ENCODE measurements at regions not wholly inside any gene's neighbourhood (a gene's known extent, or its start where the extent isn't known, plus 50 kb on each side); places are given as distances from the start of the nearest gene placed in this dataset.

- Histone ChIP-seq H3K27ac (ENCODE audit: low read length) (no peak overlapping the region), H3K4me1 (ENCODE audit: control insufficient read depth, insufficient read depth, low read length) (peaks cover 9% of the 10 kb centered on the region), H3K27me3 (ENCODE audit: control insufficient read depth in 1 of 2, insufficient read depth in 2 of 2, low read length in 2 of 2) (no peaks in the 10 kb centered on the region), H3K9ac (ENCODE audit: low read length in 2 of 2) (no peak overlapping the region), H3K9me3 (ENCODE audit: control insufficient read depth in 2 of 2, low read length in 2 of 2) (no peaks in the 10 kb centered on the region), H3K4me3 (ENCODE audit: low read length in 2 of 2) (no peak overlapping the region), H3K36me3 (ENCODE audit: control insufficient read depth in 2 of 2, insufficient read depth in 2 of 2, low read length in 2 of 2) (no peaks in the 10 kb centered on the region)
Observed at GRCh38 chr3:117626577-117626976, 917.0 kb downstream of the TUSC7 start.

- H3K4me1 ChIP-seq (ENCODE audit: control insufficient read depth, insufficient read depth, low read length): peaks cover 9% of the 10 kb centered on the region
- H3K27me3 ChIP-seq (ENCODE audit: control insufficient read depth in 1 of 2, insufficient read depth in 2 of 2, low read length in 2 of 2): no peaks in the 10 kb centered on the region
- H3K9ac ChIP-seq (ENCODE audit: low read length in 2 of 2): no peak overlapping the region
- H3K9me3 ChIP-seq (ENCODE audit: control insufficient read depth in 2 of 2, low read length in 2 of 2): no peaks in the 10 kb centered on the region
- H3K36me3 ChIP-seq (ENCODE audit: control insufficient read depth in 2 of 2, insufficient read depth in 2 of 2, low read length in 2 of 2): no peaks in the 10 kb centered on the region
- peak overlapping the region; percentile 15 to 31 for H3K4me3 ChIP-seq (ENCODE audit: low read length in 2 of 2)
- H3K27ac ChIP-seq (ENCODE audit: low read length): no peak overlapping the region
Observed at GRCh38 chr3:117628823-117629291, 919.3 kb downstream of the TUSC7 start.

DNA sequence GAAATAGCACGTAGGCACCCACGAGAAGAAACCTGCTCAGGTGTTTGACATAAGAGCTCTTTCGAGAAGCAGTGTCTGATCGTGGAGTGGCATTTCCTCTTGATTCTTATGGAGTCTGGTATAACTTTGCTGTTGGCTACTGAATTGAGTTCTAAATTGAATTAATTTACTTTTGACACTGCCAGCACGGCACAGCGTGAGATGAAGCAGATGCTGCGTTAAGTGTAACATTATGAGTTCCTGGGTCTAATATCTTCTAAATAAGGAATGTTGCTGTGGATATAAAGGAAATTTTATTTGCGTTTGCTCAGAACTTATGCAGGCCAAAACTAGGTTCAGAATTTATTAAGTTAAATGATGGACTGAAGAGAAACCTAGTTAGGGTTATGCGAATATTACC lies 919.9 kb downstream of the TUSC7 start:
- Histone ChIP-seq H3K4me1 (ENCODE audit: control insufficient read depth, insufficient read depth, low read length) (peaks cover 9% of the 10 kb centered on the region), H3K27ac (ENCODE audit: low read length) (no peak overlapping the region), H3K27me3 (ENCODE audit: control insufficient read depth in 1 of 2, insufficient read depth in 2 of 2, low read length in 2 of 2) (no peaks in the 10 kb centered on the region), H3K9me3 (ENCODE audit: control insufficient read depth in 2 of 2, low read length in 2 of 2) (no peaks in the 10 kb centered on the region), H3K36me3 (ENCODE audit: control insufficient read depth in 2 of 2, insufficient read depth in 2 of 2, low read length in 2 of 2) (no peaks in the 10 kb centered on the region), H3K9ac (ENCODE audit: low read length in 2 of 2) (no peak overlapping the region), H3K4me3 (ENCODE audit: low read length in 2 of 2) (peak overlapping the region; percentile 15 to 31)

GRCh38 chr3:117630469-117630868 lies 920.9 kb downstream of the TUSC7 start:
- H3K4me3 ChIP-seq (ENCODE audit: low read length in 2 of 2): no peak overlapping the region
- no peaks in the 10 kb centered on the region for H3K27me3 ChIP-seq (ENCODE audit: control insufficient read depth in 1 of 2, insufficient read depth in 2 of 2, low read length in 2 of 2)
- no peak overlapping the region for H3K27ac ChIP-seq (ENCODE audit: low read length)
- no peaks in the 10 kb centered on the region for H3K9me3 ChIP-seq (ENCODE audit: control insufficient read depth in 2 of 2, low read length in 2 of 2)
- H3K9ac ChIP-seq (ENCODE audit: low read length in 2 of 2): no peak overlapping the region
- H3K4me1 ChIP-seq (ENCODE audit: control insufficient read depth, insufficient read depth, low read length): peaks cover 9% of the 10 kb centered on the region
- H3K36me3 ChIP-seq (ENCODE audit: control insufficient read depth in 2 of 2, insufficient read depth in 2 of 2, low read length in 2 of 2): no peaks in the 10 kb centered on the region

- no peaks in the 10 kb centered on the region for H3K9me3 ChIP-seq (ENCODE audit: control insufficient read depth in 2 of 2, low read length in 2 of 2)
- no peaks in the 10 kb centered on the region for H3K36me3 ChIP-seq (ENCODE audit: control insufficient read depth in 2 of 2, insufficient read depth in 2 of 2, low read length in 2 of 2)
- H3K27me3 ChIP-seq (ENCODE audit: control insufficient read depth in 1 of 2, insufficient read depth in 2 of 2, low read length in 2 of 2): no peaks in the 10 kb centered on the region
- no peak overlapping the region for H3K4me3 ChIP-seq (ENCODE audit: low read length in 2 of 2)
- no peak overlapping the region for H3K27ac ChIP-seq (ENCODE audit: low read length)
- no peak overlapping the region for H3K9ac ChIP-seq (ENCODE audit: low read length in 2 of 2)
- peaks cover 9% of the 10 kb centered on the region for H3K4me1 ChIP-seq (ENCODE audit: control insufficient read depth, insufficient read depth, low read length)
Observed at GRCh38 chr3:117630885-117631284, 921.3 kb downstream of the TUSC7 start.

- Histone ChIP-seq H3K27me3 (ENCODE audit: control insufficient read depth in 1 of 2, insufficient read depth in 2 of 2, low read length in 2 of 2) (no peaks in the 10 kb centered on the region), H3K4me1 (ENCODE audit: control insufficient read depth, insufficient read depth, low read length) (peaks cover 9% of the 10 kb centered on the region), H3K4me3 (ENCODE audit: low read length in 2 of 2) (no peak overlapping the region), H3K9me3 (ENCODE audit: control insufficient read depth in 2 of 2, low read length in 2 of 2) (no peaks in the 10 kb centered on the region), H3K27ac (ENCODE audit: low read length) (no peak overlapping the region), H3K36me3 (ENCODE audit: control insufficient read depth in 2 of 2, insufficient read depth in 2 of 2, low read length in 2 of 2) (no peaks in the 10 kb centered on the region), H3K9ac (ENCODE audit: low read length in 2 of 2) (no peak overlapping the region)
Observed at GRCh38 chr3:117631781-117632180, 922.2 kb downstream of the TUSC7 start.

GRCh38 chr3:117632191-117632590 lies 922.6 kb downstream of the TUSC7 start:
- Histone ChIP-seq H3K36me3 (ENCODE audit: control insufficient read depth in 2 of 2, insufficient read depth in 2 of 2, low read length in 2 of 2) (no peaks in the 10 kb centered on the region), H3K27ac (ENCODE audit: low read length) (no peak overlapping the region), H3K9ac (ENCODE audit: low read length in 2 of 2) (no peak overlapping the region), H3K9me3 (ENCODE audit: control insufficient read depth in 2 of 2, low read length in 2 of 2) (no peaks in the 10 kb centered on the region), H3K4me1 (ENCODE audit: control insufficient read depth, insufficient read depth, low read length) (peaks cover 9% of the 10 kb centered on the region), H3K4me3 (ENCODE audit: low read length in 2 of 2) (no peak overlapping the region), H3K27me3 (ENCODE audit: control insufficient read depth in 1 of 2, insufficient read depth in 2 of 2, low read length in 2 of 2) (no peaks in the 10 kb centered on the region)

DNA sequence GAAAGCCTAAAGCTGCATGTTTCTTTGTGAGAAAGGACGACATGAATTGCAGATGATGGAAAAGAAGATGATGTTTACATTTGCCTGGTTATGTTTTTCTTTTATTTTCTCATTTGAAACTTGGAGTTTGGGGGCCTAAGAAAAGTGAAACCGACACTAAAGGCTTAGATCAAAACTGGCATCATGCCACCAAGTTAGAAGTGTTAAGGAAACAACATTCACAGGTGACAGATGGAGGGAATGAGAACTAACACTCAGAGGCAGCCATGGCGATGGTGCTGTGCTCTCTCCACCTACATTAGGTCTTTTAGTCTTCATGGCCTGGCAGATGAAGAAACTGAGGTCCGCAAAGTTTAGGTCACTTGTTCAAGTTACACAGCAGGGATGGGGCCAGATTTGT lies 923.6 kb downstream of the TUSC7 start:
- Histone ChIP-seq H3K4me3 (ENCODE audit: low read length in 2 of 2) (no peak overlapping the region), H3K9ac (ENCODE audit: low read length in 2 of 2) (no peak overlapping the region), H3K27ac (ENCODE audit: low read length) (no peak overlapping the region), H3K9me3 (ENCODE audit: control insufficient read depth in 2 of 2, low read length in 2 of 2) (no peaks in the 10 kb centered on the region), H3K27me3 (ENCODE audit: control insufficient read depth in 1 of 2, insufficient read depth in 2 of 2, low read length in 2 of 2) (no peaks in the 10 kb centered on the region), H3K4me1 (ENCODE audit: control insufficient read depth, insufficient read depth, low read length) (peaks cover 9% of the 10 kb centered on the region), H3K36me3 (ENCODE audit: control insufficient read depth in 2 of 2, insufficient read depth in 2 of 2, low read length in 2 of 2) (no peaks in the 10 kb centered on the region)

DNA sequence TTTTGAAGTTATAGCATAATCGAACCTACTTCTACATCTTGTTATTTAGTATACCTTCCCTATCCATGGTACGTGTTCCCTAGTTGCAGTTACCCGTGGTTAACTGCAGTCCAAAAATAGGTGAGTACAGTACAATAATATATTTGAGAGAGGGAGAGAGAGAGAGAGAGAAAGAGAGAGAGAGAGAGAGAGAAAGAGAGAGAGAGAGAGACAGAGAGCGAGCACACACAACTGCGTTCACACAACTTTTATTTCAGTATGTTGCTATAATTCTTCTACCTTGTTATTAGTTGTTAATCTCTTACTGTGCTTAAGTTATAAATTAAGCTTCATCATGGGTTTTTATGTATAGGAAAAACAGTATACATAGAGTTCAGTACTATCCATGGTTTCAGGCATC lies 928.1 kb downstream of the TUSC7 start:
- H3K9me3 ChIP-seq (ENCODE audit: control insufficient read depth in 2 of 2, low read length in 2 of 2): no peaks in the 10 kb centered on the region
- H3K36me3 ChIP-seq (ENCODE audit: control insufficient read depth in 2 of 2, insufficient read depth in 2 of 2, low read length in 2 of 2): no peaks in the 10 kb centered on the region
- H3K4me3 ChIP-seq (ENCODE audit: low read length in 2 of 2): no peak overlapping the region
- no peaks in the 10 kb centered on the region for H3K4me1 ChIP-seq (ENCODE audit: control insufficient read depth, insufficient read depth, low read length)
- no peak overlapping the region for H3K9ac ChIP-seq (ENCODE audit: low read length in 2 of 2)
- no peaks in the 10 kb centered on the region for H3K27me3 ChIP-seq (ENCODE audit: control insufficient read depth in 1 of 2, insufficient read depth in 2 of 2, low read length in 2 of 2)
- H3K27ac ChIP-seq (ENCODE audit: low read length): no peak overlapping the region

DNA sequence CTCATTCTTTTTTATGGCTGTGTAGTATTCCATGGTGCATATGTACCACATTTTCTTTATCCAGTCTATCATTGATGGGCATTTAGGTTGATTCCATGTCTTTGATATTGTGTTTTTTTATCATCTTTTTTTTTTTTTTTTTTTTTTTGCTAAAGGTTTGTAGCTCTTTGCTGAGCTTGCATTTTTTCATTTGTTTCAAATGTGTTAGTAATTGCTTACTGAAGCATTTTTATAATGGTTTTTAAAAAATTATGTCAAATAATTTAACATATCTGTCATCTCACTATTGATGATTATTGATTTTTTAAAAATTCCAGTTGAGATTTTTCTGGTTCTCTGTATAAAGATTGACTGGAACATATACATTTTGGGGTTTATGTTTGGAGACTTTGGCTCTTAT lies 934.6 kb downstream of the TUSC7 start:
- H3K9ac ChIP-seq (ENCODE audit: low read length in 2 of 2): no peak overlapping the region
- H3K27ac ChIP-seq (ENCODE audit: low read length): no peak overlapping the region
- H3K27me3 ChIP-seq (ENCODE audit: control insufficient read depth in 1 of 2, insufficient read depth in 2 of 2, low read length in 2 of 2): no peaks in the 10 kb centered on the region
- H3K9me3 ChIP-seq (ENCODE audit: control insufficient read depth in 2 of 2, low read length in 2 of 2): no peaks in the 10 kb centered on the region
- H3K36me3 ChIP-seq (ENCODE audit: control insufficient read depth in 2 of 2, insufficient read depth in 2 of 2, low read length in 2 of 2): no peaks in the 10 kb centered on the region
- no peak overlapping the region for H3K4me3 ChIP-seq (ENCODE audit: low read length in 2 of 2)
- no peaks in the 10 kb centered on the region for H3K4me1 ChIP-seq (ENCODE audit: control insufficient read depth, insufficient read depth, low read length)

DNA sequence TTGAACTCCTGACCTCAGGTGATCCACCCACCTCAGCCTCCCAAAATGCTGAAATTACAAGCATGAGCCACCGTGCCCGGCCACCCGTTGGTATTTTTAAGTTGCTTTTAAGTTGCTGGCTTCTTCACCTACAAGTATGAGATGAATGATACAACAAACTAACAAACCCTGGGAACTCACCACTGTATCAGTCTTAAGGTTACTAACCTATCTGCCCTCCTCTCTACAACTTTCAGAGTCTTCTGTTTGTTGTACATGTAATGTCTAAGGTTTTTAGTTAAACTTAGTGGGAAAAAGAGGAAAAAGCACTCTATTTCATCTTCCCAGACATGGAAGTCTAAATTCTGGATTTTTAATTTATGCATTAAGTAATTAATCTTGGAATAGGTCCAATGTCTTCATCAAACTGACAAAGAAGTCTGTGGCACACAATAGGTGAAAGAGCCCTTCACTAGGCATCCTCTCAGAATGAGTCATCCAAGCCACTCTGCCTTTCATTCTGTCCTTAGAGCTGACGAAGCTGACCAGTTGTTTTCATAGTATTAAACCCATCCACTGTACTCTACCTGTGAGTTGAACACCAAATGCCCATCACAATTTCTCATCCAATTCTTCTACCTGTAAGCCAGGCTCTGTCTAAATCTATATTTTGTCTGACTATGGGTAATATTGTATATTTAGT lies 936.1 kb downstream of the TUSC7 start:
- no peaks in the 10 kb centered on the region for H3K27me3 ChIP-seq (ENCODE audit: control insufficient read depth in 1 of 2, insufficient read depth in 2 of 2, low read length in 2 of 2)
- no peaks in the 10 kb centered on the region for H3K36me3 ChIP-seq (ENCODE audit: control insufficient read depth in 2 of 2, insufficient read depth in 2 of 2, low read length in 2 of 2)
- no peak overlapping the region for H3K9ac ChIP-seq (ENCODE audit: low read length in 2 of 2)
- H3K27ac ChIP-seq (ENCODE audit: low read length): no peak overlapping the region
- no peaks in the 10 kb centered on the region for H3K4me1 ChIP-seq (ENCODE audit: control insufficient read depth, insufficient read depth, low read length)
- H3K9me3 ChIP-seq (ENCODE audit: control insufficient read depth in 2 of 2, low read length in 2 of 2): no peaks in the 10 kb centered on the region
- H3K4me3 ChIP-seq (ENCODE audit: low read length in 2 of 2): no peak overlapping the region
